Hematopoietic multipotent progenitor cell treated with erythropoietin and hydrocortisone succinate and interleukin-3 and kit ligand, for 17 days (in vitro differentiated cells): ENCODE measurements at regions not wholly inside any gene's neighbourhood (a gene's known extent, or its start where the extent isn't known, plus 50 kb on each side); places are given as distances from the start of the nearest gene placed in this dataset.
A peak's percentile ranks its signal among the peaks of the same experiment; 100 is the strongest.
"Not testable (repeated sequence)": the region's sequence is repeated elsewhere in the genome, so short reads cannot be mapped to it uniquely, and the experiment has no call there.

Experiments
- DNase-seq: peaks from one replicate; pipeline ENCODE4 v3.0.0-alpha.2; 2015; ENCODE audit warnings: low spot score

- DNase-seq: no peak
Measured at GRCh38 chr17:26731005-26731921, 562.7 kb upstream of the WSB1 start.

GRCh38 chr17:26731926-26732325 lies 562.0 kb upstream of the WSB1 start:
- not testable (repeated sequence) for DNase-seq

- DNase-seq: not testable (repeated sequence)
Measured at GRCh38 chr17:26734775-26735174, 559.1 kb upstream of the WSB1 start.

- not testable (repeated sequence) for DNase-seq
Measured at GRCh38 chr17:26735977-26736376, 557.9 kb upstream of the WSB1 start.

GRCh38 chr17:26765860-26766709 lies 527.8 kb upstream of the WSB1 start:
- no peak for DNase-seq

GRCh38 chr17:26766743-26767142 lies 527.2 kb upstream of the WSB1 start:
- no peak for DNase-seq

- no peak for DNase-seq
Measured at GRCh38 chr17:26773189-26774188, 520.4 kb upstream of the WSB1 start.

- DNase-seq: no peak
Measured at GRCh38 chr17:26774291-26775218, 519.4 kb upstream of the WSB1 start.

- no peak for DNase-seq
Measured at GRCh38 chr17:26775219-26775822, 518.6 kb upstream of the WSB1 start.

GRCh38 chr17:26780187-26780814 lies 513.6 kb upstream of the WSB1 start:
- DNase-seq: peak; percentile 1

GRCh38 chr17:26782153-26782552 lies 511.8 kb upstream of the WSB1 start:
- DNase-seq: no peak

- DNase-seq: no peak
Measured at GRCh38 chr17:26792486-26792885, 501.4 kb upstream of the WSB1 start.

GRCh38 chr17:26807024-26807423 lies 486.9 kb upstream of the WSB1 start:
- no peak for DNase-seq

- no peak for DNase-seq
Measured at GRCh38 chr17:26809033-26809432, 484.9 kb upstream of the WSB1 start.

GRCh38 chr17:26818736-26819135 lies 475.2 kb upstream of the WSB1 start:
- peak; percentile 30 for DNase-seq
